GM06990 (cell line): ENCODE measurements at regions not wholly inside any gene's neighbourhood (a gene's known extent, or its start where the extent isn't known, plus 50 kb on each side); places are given as distances from the start of the nearest gene placed in this dataset.

ENCODE experiments used
- DNase-seq: peaks from one replicate; pipeline ENCODE4 v3.0.0-alpha.2; 2011; ENCODE audit not compliant: insufficient read length; ENCODE audit errors: extremely low read depth
- H3K27me3 ChIP-seq: replicated peaks from 2 replicates; pipeline ENCODE4 v1.6.0; 2011; ENCODE audit warnings: low read length; ENCODE audit not compliant: control insufficient read depth, insufficient read depth
- H3K36me3 ChIP-seq: 2 replicates; pipeline ENCODE4 v1.5.1; 2011; ENCODE audit warnings: low read length; ENCODE audit not compliant: control insufficient read depth, insufficient read depth
- H3K4me3 ChIP-seq: replicated peaks from 2 replicates; pipeline ENCODE4 v1.5.1; 2011; ENCODE audit warnings: low read depth, mild to moderate bottlenecking, control low read depth, low read length
- CTCF ChIP-seq: IDR thresholded peaks from 2 replicates; pipeline ENCODE4 v1.5.1; 2011; ENCODE audit warnings: low read length, control low read depth, mild to moderate bottlenecking, inconsistent platforms; ENCODE audit not compliant: insufficient read depth, poor library complexity, severe bottlenecking

GRCh38 chr6:14533446-14533845 lies 415.9 kb downstream of the CD83 start:
- no peak for DNase-seq
- TF ChIP-seq CTCF: no peak
- no peak overlapping the region for H3K4me3 ChIP-seq
- no peaks in the 10 kb centered on the region for H3K27me3 ChIP-seq
- no peaks in the 10 kb centered on the region for H3K36me3 ChIP-seq

DNA sequence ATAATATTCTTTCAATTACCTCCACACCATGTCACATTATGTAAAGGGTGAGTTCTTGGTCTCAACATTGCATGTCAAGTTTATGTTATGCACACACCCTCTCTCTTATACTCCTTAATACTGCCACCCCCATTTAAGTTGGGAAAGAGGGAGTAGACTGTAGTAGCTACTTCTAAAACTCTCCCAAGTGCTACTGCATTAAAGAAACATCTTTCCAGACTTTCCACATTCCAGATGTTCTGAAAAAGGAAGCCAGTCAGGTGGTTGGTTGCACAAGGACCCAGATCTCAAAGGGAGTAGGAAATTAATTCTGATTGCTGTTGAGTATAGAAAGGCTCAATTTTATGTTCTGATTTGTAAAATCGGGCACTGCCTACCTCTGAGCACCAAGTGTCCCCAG lies 419.5 kb downstream of the CD83 start:
- no peaks in the 10 kb centered on the region for H3K36me3 ChIP-seq
- no peaks in the 10 kb centered on the region for H3K27me3 ChIP-seq
- DNase-seq: no peak
- TF ChIP-seq CTCF: no peak
- H3K4me3 ChIP-seq: no peak overlapping the region

- no peak for DNase-seq
- H3K27me3 ChIP-seq: no peaks in the 10 kb centered on the region
- H3K36me3 ChIP-seq: no peaks in the 10 kb centered on the region
- TF ChIP-seq CTCF: no peak
- H3K4me3 ChIP-seq: no peak overlapping the region
Observed at GRCh38 chr6:14540276-14540675, 422.7 kb downstream of the CD83 start.

DNA sequence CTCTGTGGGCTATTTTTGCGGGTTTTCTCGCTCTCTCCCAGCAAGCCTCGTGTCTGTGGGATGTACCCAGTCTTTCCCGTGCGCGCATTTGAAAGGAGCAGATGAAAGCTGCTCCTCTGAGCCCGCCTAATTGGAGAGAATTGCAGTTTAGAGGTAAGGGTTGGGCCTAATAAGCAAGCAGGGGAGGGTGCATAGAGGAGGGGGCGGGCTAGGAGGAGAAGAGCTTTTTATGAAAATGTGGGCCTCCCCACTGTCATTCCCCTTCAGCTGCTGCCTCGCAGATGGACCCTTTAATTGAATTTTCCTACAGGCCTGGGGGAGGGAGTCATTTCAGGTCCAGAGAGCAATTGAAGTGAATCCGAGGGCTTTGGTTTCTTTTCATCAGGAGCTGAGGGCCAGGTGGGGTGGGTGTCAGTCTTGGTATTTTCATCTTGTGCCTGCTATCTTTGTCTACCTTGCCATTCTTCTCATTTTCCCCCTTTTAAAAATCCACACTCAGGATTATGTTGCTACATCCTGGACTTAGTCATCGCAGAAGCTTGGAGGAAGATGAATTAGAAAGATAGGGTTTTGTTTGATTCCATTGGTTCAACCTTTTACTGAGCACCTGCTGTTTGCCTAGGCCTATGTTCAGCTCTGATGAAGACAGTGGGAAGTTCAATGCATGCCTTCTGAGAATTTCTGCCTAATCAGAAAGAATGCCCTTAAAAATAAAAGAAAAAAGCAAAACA lies 423.4 kb downstream of the CD83 start:
- TF ChIP-seq CTCF: no peak
- DNase-seq: no peak
- no peak overlapping the region for H3K4me3 ChIP-seq
- H3K27me3 ChIP-seq: no peaks in the 10 kb centered on the region
- H3K36me3 ChIP-seq: no peaks in the 10 kb centered on the region

DNA sequence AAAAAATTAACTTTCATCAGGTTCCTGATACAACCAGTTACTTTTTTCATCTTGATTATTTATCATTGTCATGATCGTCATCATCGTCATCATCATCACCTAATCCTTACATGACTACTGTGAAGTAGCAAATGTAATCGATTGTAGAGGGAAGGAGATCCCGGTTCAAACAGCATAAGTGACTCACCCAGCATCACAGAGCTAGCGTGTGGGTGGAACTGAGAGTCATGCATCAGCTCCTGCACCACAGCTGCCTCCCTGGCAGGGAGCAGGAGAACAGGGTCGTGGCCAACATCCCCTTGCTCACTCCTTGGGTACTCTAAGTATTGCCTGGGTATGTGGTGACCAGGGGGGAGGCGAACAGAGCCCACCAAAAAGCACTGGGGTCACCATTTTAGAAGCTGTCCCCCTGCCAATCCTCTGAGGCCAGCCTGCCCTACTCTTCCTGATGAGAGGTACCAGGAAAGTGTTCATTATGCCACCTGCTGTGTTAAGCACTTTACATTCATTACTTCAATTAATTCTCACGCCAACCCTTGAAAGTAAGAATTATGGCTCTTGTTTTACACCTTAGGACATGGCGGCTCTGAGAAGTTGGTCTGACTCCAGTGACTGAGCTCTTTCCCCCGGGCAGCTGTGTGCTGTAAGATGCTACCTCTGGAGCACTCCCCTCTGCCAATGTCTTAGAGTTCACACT lies 425.2 kb downstream of the CD83 start:
- peak; percentile 12 for DNase-seq
- no peak for TF ChIP-seq CTCF
- H3K27me3 ChIP-seq: no peaks in the 10 kb centered on the region
- H3K36me3 ChIP-seq: no peaks in the 10 kb centered on the region
- H3K4me3 ChIP-seq: no peak overlapping the region
